Esophagus (tissue), 2 donors: ENCODE measurements at regions not wholly inside any gene's neighbourhood (a gene's known extent, or its start where the extent isn't known, plus 50 kb on each side); places are given as distances from the start of the nearest gene placed in this dataset.
"Not testable (repeated sequence)": the region's sequence is repeated elsewhere in the genome, so short reads cannot be mapped to it uniquely, and the experiment has no call there.

Source experiments
- H3K27ac ChIP-seq, 2 donors: one replicate each; pipeline ENCODE4 v1.5.1; 2013; ENCODE audit warnings: low read depth in 2 of 2, mild to moderate bottlenecking in 2 of 2, inconsistent platforms in 1 of 2, low read length in 1 of 2, moderate library complexity in 1 of 2
- H3K27me3 ChIP-seq, 2 donors: one replicate each; pipeline ENCODE4 v1.6.1; 2013; ENCODE audit warnings: low read length in 2 of 2, control low read depth in 1 of 2, mild to moderate bottlenecking in 1 of 2; ENCODE audit not compliant: insufficient read depth in 2 of 2, control insufficient read depth in 1 of 2
- H3K36me3 ChIP-seq, 2 donors: one replicate each; pipeline ENCODE4 v1.6.1; 2013; ENCODE audit warnings: low read length in 1 of 2; ENCODE audit not compliant: control insufficient read depth in 2 of 2, insufficient read depth in 2 of 2
- H3K4me1 ChIP-seq, 2 donors: one replicate each; pipeline ENCODE4 v1.6.1; 2013; ENCODE audit warnings: low read length in 1 of 2; ENCODE audit not compliant: control insufficient read depth in 2 of 2, insufficient read depth in 2 of 2
- H3K4me3 ChIP-seq, 2 donors: one replicate each; pipeline ENCODE4 v1.5.1; 2013; ENCODE audit warnings: low read length in 2 of 2, mild to moderate bottlenecking in 2 of 2, low read depth in 1 of 2, moderate library complexity in 1 of 2
- H3K9me3 ChIP-seq, 2 donors: one replicate each; pipeline ENCODE4 v1.6.1; 2013; ENCODE audit warnings: mild to moderate bottlenecking in 2 of 2, low read depth in 1 of 2, low read length in 1 of 2, moderate library complexity in 1 of 2; ENCODE audit not compliant: control insufficient read depth in 2 of 2, insufficient read depth in 1 of 2
- WGBS, 2 donors: extraction: QIAGEN DNeasy Blood & Tissue Kit; methylation state at CpG; one replicate each; pipeline ENCODE4 v1.1.7; 2013; 5-methylcytosine and 5-hydroxymethylcytosine counted together
- donor health status: healthy with polysubstance abuse.
- donor health status: Bipolar disorder and iron deficiency.

DNA sequence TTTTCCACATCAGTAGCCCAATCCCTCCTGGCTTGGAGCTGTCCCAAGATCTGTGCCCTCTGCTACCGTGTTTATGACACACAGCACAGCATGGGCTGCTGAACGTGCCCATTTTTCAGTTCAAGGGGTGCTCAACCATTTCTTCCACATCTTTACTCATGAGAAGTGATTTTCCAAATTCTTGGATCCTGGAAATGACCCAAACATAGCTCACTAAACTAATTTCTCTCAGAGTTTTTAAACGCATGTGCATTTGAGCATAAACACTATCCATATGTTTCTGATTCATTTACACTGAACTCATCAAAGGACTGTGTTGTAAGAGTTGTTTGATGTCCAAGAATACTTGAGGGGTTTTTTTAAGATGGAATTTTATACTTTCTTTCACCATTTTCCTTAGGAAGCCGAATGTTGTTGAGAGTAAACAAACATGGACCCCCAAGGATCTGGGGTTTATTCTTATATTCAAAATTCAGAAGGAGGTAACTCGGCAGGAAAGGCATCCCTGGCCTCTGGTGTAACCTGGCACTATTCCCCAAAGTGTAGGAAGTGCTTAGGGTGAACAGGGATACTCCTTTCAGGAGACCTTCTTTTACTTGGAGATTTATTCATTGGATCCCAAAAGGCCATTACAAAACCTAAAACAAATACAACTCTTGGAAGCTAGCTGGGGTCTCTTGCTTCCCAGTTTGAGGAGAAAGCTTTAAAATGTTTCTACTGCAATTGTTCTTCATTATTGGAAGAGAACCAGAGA lies 215.0 kb downstream of the BMP4 start:
- no peak overlapping the region for H3K4me3 ChIP-seq
- 50 to 54% methylated on average over 5 of the region's 5 CpGs for WGBS, 2 donors
- H3K36me3 ChIP-seq = no peaks in the 10 kb centered on the region
- H3K4me1 ChIP-seq = no peaks in the 10 kb centered on the region
- H3K27ac ChIP-seq = no peak overlapping the region
- no peaks in the 10 kb centered on the region for H3K9me3 ChIP-seq
- no peaks in the 10 kb centered on the region for H3K27me3 ChIP-seq

- no peak overlapping the region for H3K27ac ChIP-seq
- H3K36me3 ChIP-seq = no peaks in the 10 kb centered on the region
- no peaks in the 10 kb centered on the region for H3K4me1 ChIP-seq
- no peaks in the 10 kb centered on the region for H3K9me3 ChIP-seq
- no peaks in the 10 kb centered on the region for H3K27me3 ChIP-seq
- no peak overlapping the region for H3K4me3 ChIP-seq
Observed at GRCh38 chr14:53740570-53740969, 216.1 kb downstream of the BMP4 start.

- no peak overlapping the region for H3K27ac ChIP-seq
- 47 to 62% methylated on average over 2 of the region's 2 CpGs for WGBS, 2 donors
- no peaks in the 10 kb centered on the region for H3K4me1 ChIP-seq
- no peaks in the 10 kb centered on the region for H3K27me3 ChIP-seq
- no peaks in the 10 kb centered on the region for H3K9me3 ChIP-seq
- no peaks in the 10 kb centered on the region for H3K36me3 ChIP-seq
- no peak overlapping the region for H3K4me3 ChIP-seq
Observed at GRCh38 chr14:53735916-53736315, 220.7 kb downstream of the BMP4 start.

- Histone ChIP-seq H3K27me3 (no peaks in the 10 kb centered on the region), H3K4me3 (no peak overlapping the region), H3K9me3 (no peaks in the 10 kb centered on the region), H3K36me3 (no peaks in the 10 kb centered on the region), H3K4me1 (no peaks in the 10 kb centered on the region), H3K27ac (no peak overlapping the region)
- WGBS, 2 donors = 93 to 95% methylated on average over 5 of the region's 5 CpGs
Observed at GRCh38 chr14:53723221-53723620, 233.4 kb downstream of the BMP4 start.

- Histone ChIP-seq H3K27ac (no peak overlapping the region), H3K27me3 (no peaks in the 10 kb centered on the region), H3K4me1 (no peaks in the 10 kb centered on the region), H3K9me3 (no peaks in the 10 kb centered on the region), H3K36me3 (no peaks in the 10 kb centered on the region), H3K4me3 (no peak overlapping the region)
- 49 to 52% methylated on average over 1 of the region's 1 CpG for WGBS, 2 donors
Observed at GRCh38 chr14:53719536-53719935, 237.1 kb downstream of the BMP4 start.

DNA sequence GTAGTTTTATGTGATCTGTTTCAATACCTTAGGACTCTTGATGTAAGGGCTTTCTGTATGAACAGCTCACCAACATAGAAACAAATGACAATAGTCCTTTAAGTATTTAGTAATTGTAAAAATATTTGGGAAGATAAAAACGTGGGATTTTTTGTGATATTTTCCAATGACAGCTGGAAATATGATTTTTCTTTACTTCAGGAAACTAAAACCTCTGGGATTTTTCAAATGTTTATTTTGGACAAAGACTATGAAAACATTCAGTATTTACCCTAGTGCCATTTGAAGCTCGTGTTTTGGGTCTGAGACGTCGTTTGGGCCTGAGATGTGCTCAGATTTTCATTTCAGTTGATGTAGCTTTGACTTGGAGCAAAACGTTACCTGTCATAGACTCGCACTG lies 240.0 kb downstream of the BMP4 start:
- Histone ChIP-seq H3K36me3 (no peaks in the 10 kb centered on the region), H3K4me1 (no peaks in the 10 kb centered on the region)
- WGBS, 2 donors = 48 to 51% methylated on average over 6 of the region's 6 CpGs

DNA sequence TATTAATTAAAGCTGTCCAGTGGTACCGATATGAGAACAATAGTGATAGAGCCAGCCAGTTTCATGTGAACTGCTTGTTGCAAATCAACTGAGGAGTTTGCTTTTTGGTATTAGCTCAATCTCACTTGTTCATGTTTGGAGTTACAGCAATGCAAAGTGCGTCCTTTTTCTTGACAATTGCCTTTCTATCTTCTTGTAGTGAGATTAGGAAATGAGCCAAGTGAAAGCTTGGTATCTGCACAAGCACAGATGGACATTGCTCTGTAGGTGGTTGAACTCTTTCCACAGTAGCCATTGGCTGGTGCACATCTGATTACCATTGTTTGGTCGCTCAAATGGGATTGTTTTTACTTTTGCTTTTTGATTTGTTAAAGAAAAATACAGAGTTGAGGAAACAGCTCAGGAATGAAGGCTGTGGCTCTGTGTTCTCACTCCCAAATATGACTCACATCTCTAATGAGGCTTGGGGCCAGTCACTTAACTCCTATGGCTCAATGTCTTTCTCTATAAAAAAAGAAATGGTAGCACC lies 241.4 kb downstream of the BMP4 start:
- no peak overlapping the region for H3K4me3 ChIP-seq
- WGBS, 2 donors = 18 to 19% methylated on average over 3 of the region's 3 CpGs
- no peaks in the 10 kb centered on the region for H3K27me3 ChIP-seq
- no peaks in the 10 kb centered on the region for H3K4me1 ChIP-seq
- no peaks in the 10 kb centered on the region for H3K36me3 ChIP-seq
- H3K9me3 ChIP-seq = no peaks in the 10 kb centered on the region
- peak overlapping the region in 1 of 2 donors; percentile 35 for H3K27ac ChIP-seq

More for the DNA sequence above, 240.0 kb downstream of the BMP4 start:
- H3K27me3 ChIP-seq = no peaks in the 10 kb centered on the region
- H3K9me3 ChIP-seq = no peaks in the 10 kb centered on the region
- no peak overlapping the region for H3K27ac ChIP-seq
- H3K4me3 ChIP-seq = no peak overlapping the region

GRCh38 chr14:53714495-53715192 lies 242.0 kb downstream of the BMP4 start:
- no peaks in the 10 kb centered on the region for H3K9me3 ChIP-seq
- no peaks in the 10 kb centered on the region for H3K27me3 ChIP-seq
- H3K4me1 ChIP-seq = no peaks in the 10 kb centered on the region
- WGBS, 2 donors = 22 to 28% methylated on average over 5 of the region's 5 CpGs
- H3K4me3 ChIP-seq = no peak overlapping the region
- peak overlapping the region in 1 of 2 donors; percentile 35 for H3K27ac ChIP-seq
- no peaks in the 10 kb centered on the region for H3K36me3 ChIP-seq

GRCh38 chr14:53712901-53713300 lies 243.7 kb downstream of the BMP4 start:
- H3K4me1 ChIP-seq, H3K4me3 ChIP-seq, H3K27me3 ChIP-seq, H3K27ac ChIP-seq, H3K36me3 ChIP-seq, H3K9me3 ChIP-seq: not testable (repeated sequence)
- 90 to 92% methylated on average over 3 of the region's 3 CpGs for WGBS, 2 donors

DNA sequence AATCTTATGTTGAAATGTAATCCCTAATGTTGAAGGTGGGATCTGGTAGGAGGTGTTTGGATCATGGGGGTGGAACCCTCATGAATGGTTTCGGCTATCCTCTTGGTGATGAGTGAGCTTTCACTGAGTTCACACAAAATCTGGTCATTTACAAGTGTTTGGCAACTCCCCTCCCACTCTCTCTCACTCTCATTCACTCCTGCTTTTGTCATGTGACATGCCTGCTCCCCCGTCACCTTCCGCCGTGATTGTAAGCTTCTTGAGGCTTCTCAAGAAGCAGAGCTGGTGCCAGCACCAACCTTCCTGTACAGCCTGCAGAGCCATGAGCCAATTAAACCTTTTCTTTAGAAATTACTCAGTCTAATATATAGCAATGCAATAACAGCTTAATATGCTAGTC lies 245.4 kb downstream of the BMP4 start:
- WGBS, 2 donors = 88 to 90% methylated on average over 4 of the region's 4 CpGs

More for the DNA sequence above, 245.4 kb downstream of the BMP4 start:
- Histone ChIP-seq H3K27me3 (no peaks in the 10 kb centered on the region), H3K9me3 (no peaks in the 10 kb centered on the region), H3K4me1 (no peaks in the 10 kb centered on the region), H3K27ac (no peak overlapping the region), H3K4me3 (no peak overlapping the region), H3K36me3 (no peaks in the 10 kb centered on the region)
